Activated CD4-positive, alpha-beta T cell treated with anti-CD3 and anti-CD28 coated beads, Interleukin-2, amount 50 U/mL, for 4 hours (primary cell): ENCODE measurements at regions not wholly inside any gene's neighbourhood (a gene's known extent, or its start where the extent isn't known, plus 50 kb on each side); places are given as distances from the start of the nearest gene placed in this dataset.
"Not testable (repeated sequence)": the region's sequence is repeated elsewhere in the genome, so short reads cannot be mapped to it uniquely, and the experiment has no call there.

Experiments
- DNase-seq, 2 experiments: peaks; one replicate each; pipeline ENCODE4 v3.0.0-alpha.2; 2020

GRCh38 chr6:10101551-10102252, 313.2 kb downstream of the TFAP2A start:
- no peak for DNase-seq

- DNase-seq, result no peak
These were observed 315.2 kb downstream of the TFAP2A start for GRCh38 chr6:10099529-10100140.

GRCh38 chr6:10098756-10099528, 315.9 kb downstream of the TFAP2A start:
- no peak for DNase-seq

GRCh38 chr6:10093282-10093681, 321.6 kb downstream of the TFAP2A start:
- no peak for DNase-seq

GRCh38 chr6:10084111-10084986, 330.5 kb downstream of the TFAP2A start:
- no peak for DNase-seq

GRCh38 chr6:10082385-10082784, 332.5 kb downstream of the TFAP2A start:
- no peak for DNase-seq

- no peak for DNase-seq
These were observed 332.9 kb downstream of the TFAP2A start for GRCh38 chr6:10081957-10082356.

GRCh38 chr6:10081075-10081474, 333.8 kb downstream of the TFAP2A start:
- no peak for DNase-seq

- DNase-seq, result no peak
These were observed 334.3 kb downstream of the TFAP2A start for GRCh38 chr6:10080561-10080960.

GRCh38 chr6:10078581-10078980, 336.3 kb downstream of the TFAP2A start:
- no peak for DNase-seq

- DNase-seq, result not testable (repeated sequence)
These were observed 340.1 kb downstream of the TFAP2A start for GRCh38 chr6:10074726-10075125.

- no peak for DNase-seq
These were observed 341.5 kb downstream of the TFAP2A start for GRCh38 chr6:10073341-10073740.

GRCh38 chr6:10071631-10072220, 343.1 kb downstream of the TFAP2A start:
- DNase-seq, result no peak

- DNase-seq, result no peak
These were observed 354.9 kb downstream of the TFAP2A start for GRCh38 chr6:10060004-10060403.

- no peak for DNase-seq
These were observed 360.2 kb downstream of the TFAP2A start for GRCh38 chr6:10054672-10055071.

GRCh38 chr6:10051283-10051682, 363.6 kb downstream of the TFAP2A start:
- no peak for DNase-seq

- no peak for DNase-seq
These were observed 366.2 kb downstream of the TFAP2A start for GRCh38 chr6:10048370-10049297.

GRCh38 chr6:10042280-10042679, 372.6 kb downstream of the TFAP2A start:
- DNase-seq, result no peak

- DNase-seq, result no peak
These were observed 381.5 kb downstream of the TFAP2A start for GRCh38 chr6:10033223-10033829.

GRCh38 chr6:10031617-10032016, 383.3 kb downstream of the TFAP2A start:
- no peak for DNase-seq
